A549 (cell line): ENCODE measurements at regions not wholly inside any gene's neighbourhood (a gene's known extent, or its start where the extent isn't known, plus 50 kb on each side); places are given as distances from the start of the nearest gene placed in this dataset.

ENCODE experiments used
- ATAC-seq, 2 experiments: fragments of 200-7000 bp in 1 of 2; fragments of >200 bp in 1 of 2; cut with Nextera tagmentation in 1 of 2; cut with Tn5 transposase in 1 of 2; 3 replicates each; pipeline versions ENCODE4 v1.8.0 to v1.9.1; 2018 to 2020; ENCODE audit warnings: mild to moderate bottlenecking in 1 of 2, moderate library complexity in 1 of 2
- CTCF ChIA-PET: fragments of 300-600 bp; sonication (Branson Sonifier 250); formaldehyde crosslinking; extraction: SDS; loops from one replicate; lab custom pipeline; 2021; ENCODE audit warnings: antibody characterized with exemption, inconsistent platforms; lab: Yijun Ruan, JAX
- POLR2A ChIA-PET: fragments of 350-600 bp; formaldehyde crosslinking; extraction: SDS; loops from one replicate; lab custom pipeline; 2021; ENCODE audit warnings: antibody characterized with exemption, inconsistent platforms; lab: Yijun Ruan, JAX
- DNase-seq, 2 experiments: peaks; one replicate each; pipeline versions ENCODE4 v3.0.0 to v3.0.0-alpha.2; 2011 to 2016; ENCODE audit warnings: low read depth in 1 of 2, low spot score in 1 of 2
- FAIRE-seq: peaks from 2 replicates; lab custom pipeline; 2011; peaks lifted over from hg19 to GRCh38; lab: Jason Lieb, UNC
- H3K27ac ChIP-seq, 2 experiments: fragments of >200 bp; sonication (Bioruptor Twin); formaldehyde crosslinking; 3 replicates each; pipeline ENCODE4 v1.5.1; 2016 to 2017
- H3K4me1 ChIP-seq: fragments of >200 bp; sonication (Bioruptor Twin); formaldehyde crosslinking; 3 replicates; pipeline ENCODE4 v1.6.1; 2016
- H3K4me2 ChIP-seq: fragments of >200 bp; sonication (Bioruptor Twin); formaldehyde crosslinking; 3 replicates; pipeline ENCODE4 v1.6.1; 2016
- H3K4me3 ChIP-seq: fragments of >200 bp; sonication (Bioruptor Twin); formaldehyde crosslinking; 3 replicates; pipeline ENCODE4 v1.5.1; 2016
- H3K9me3 ChIP-seq: fragments of >200 bp; sonication (Bioruptor Twin); formaldehyde crosslinking; 3 replicates; pipeline ENCODE4 v1.6.1; 2016
- BCL3 ChIP-seq: fragments of >200 bp; sonication (Bioruptor Twin); formaldehyde crosslinking; IDR thresholded peaks from 3 replicates; pipeline ENCODE4 v1.6.1; 2016
- BHLHE40 ChIP-seq: IDR thresholded peaks from 2 replicates; pipeline ENCODE4 v1.6.1; 2012; ENCODE audit warnings: low read depth, low read length, inconsistent platforms
- CBX2 ChIP-seq: fragments of 200-600 bp; sonication (generic); IDR thresholded peaks from 2 replicates; pipeline ENCODE4 v1.6.1; 2016; ENCODE audit warnings: low read depth, mild to moderate bottlenecking, borderline replicate concordance
- CBX8 ChIP-seq: fragments of 200-600 bp; sonication (generic); IDR thresholded peaks from 2 replicates; pipeline ENCODE4 v1.6.1; 2016
- FOSL2 ChIP-seq, 2 experiments: fragments of 450-650 bp in 1 of 2; fragments of >200 bp in 1 of 2; sonication (Bioruptor Twin) in 1 of 2; formaldehyde crosslinking; IDR thresholded peaks; 2 replicates each; pipeline versions ENCODE4 v1.5.0 to v1.6.1; 2016 to 2020; ENCODE audit warnings: mild to moderate bottlenecking in 1 of 2, moderate library complexity in 1 of 2
- GATA3 ChIP-seq: IDR thresholded peaks from 2 replicates; pipeline ENCODE4 v1.6.1; 2012; ENCODE audit warnings: borderline replicate concordance
- HOXB13 ChIP-seq: fragments of 250-450 bp; sonication (Bioruptor Pico); IDR thresholded peaks from 2 replicates; pipeline ENCODE4 v1.5.0; 2020; ENCODE audit warnings: low read depth, mild to moderate bottlenecking, moderate library complexity
- MAFK ChIP-seq: fragments of 450-650 bp; IDR thresholded peaks from 2 replicates; pipeline ENCODE4 v1.6.1; 2014; ENCODE audit not compliant: partially characterized antibody
- MYC ChIP-seq: IDR thresholded peaks from 2 replicates; pipeline ENCODE4 v1.6.1; 2012; ENCODE audit warnings: mild to moderate bottlenecking, inconsistent platforms, low read length, improper control_type of control experiment, borderline replicate concordance
- RAD21 ChIP-seq, 2 experiments: fragments of >200 bp in 1 of 2; sonication (Bioruptor Twin) in 1 of 2; formaldehyde crosslinking in 1 of 2; IDR thresholded peaks in 1 of 2; conservative IDR thresholded peaks in 1 of 2; 2 replicates in 1 of 2; 3 replicates in 1 of 2; pipeline ENCODE4 v1.6.1; 2012 to 2018; ENCODE audit warnings: inconsistent platforms in 1 of 2
- RCOR1 ChIP-seq: fragments of 150-350 bp; IDR thresholded peaks from 2 replicates; pipeline ENCODE4 v1.6.1; 2014; ENCODE audit warnings: antibody characterized with exemption, low read length, low read depth
- RFX5 ChIP-seq: fragments of 450-650 bp; IDR thresholded peaks from 2 replicates; pipeline ENCODE4 v1.7.1; 2014; ENCODE audit warnings: antibody characterized with exemption, mild to moderate bottlenecking, moderate library complexity
- RNF2 ChIP-seq: fragments of 200-600 bp; sonication (generic); IDR thresholded peaks from 2 replicates; pipeline ENCODE4 v1.6.1; 2016; ENCODE audit warnings: low read depth, mild to moderate bottlenecking, antibody characterized with exemption, moderate library complexity, borderline replicate concordance
- SREBF2 ChIP-seq: fragments of 450-650 bp; IDR thresholded peaks from 2 replicates; pipeline ENCODE4 v1.6.1; 2014; ENCODE audit warnings: mild to moderate bottlenecking, moderate library complexity
- WGBS: methylation state at CpG from one replicate; pipeline ENCODE4 v1.1.6; 2017; ENCODE audit errors: missing lambda C conversion rate; 5-methylcytosine and 5-hydroxymethylcytosine counted together
- TF ChIP-seq, protein P1 (sequence below): fragments of 250-450 bp; sonication (Bioruptor Pico); IDR thresholded peaks from 2 replicates; pipeline ENCODE4 v1.5.0; 2021; ENCODE audit warnings: mild to moderate bottlenecking, moderate library complexity, borderline replicate concordance

DNA sequence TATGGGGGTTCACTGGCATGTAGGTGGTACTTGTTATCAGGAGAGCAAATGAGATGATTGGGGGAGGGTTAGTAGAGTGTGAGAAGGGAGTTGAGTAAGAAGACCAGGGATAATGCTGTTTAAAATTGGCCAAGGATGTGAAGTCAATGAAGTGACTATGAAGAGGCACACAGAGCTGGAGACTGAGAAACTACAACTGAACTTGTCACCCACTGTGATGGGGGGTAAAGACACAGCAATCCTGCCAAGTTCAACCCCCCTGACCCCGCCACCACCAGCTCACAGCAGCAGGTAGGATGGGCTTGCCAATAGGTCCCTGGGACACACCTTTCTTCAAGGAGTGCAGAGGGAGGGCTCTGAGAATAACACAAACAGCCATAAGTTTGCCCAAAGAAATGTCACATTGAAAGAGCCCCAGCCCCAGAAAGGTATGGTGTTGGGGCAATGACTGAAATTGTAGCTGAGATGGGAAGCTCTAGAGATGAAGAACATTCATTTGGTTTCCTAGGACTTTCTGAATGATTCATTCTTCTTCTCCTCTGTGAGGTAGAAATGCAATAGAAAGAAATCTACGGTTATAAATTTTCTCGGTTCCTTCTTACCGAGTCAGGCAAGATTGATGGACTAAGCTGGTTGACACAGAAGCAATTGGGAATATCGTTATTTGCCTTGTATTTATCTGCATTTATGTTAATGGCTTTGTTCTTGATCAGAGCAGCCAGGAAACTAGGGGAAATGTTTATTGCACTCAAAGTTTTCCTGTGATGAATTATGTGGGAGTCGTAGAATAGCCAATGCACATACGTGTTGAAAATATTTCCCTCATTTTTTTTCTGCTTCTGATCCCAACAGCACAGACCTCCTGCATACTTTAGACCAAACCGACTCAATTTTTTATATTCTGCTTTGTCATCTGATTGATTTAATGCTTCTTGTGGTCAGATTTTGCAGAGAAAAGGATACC is 595.2 kb upstream of the CDH11 start:
- FAIRE-seq: no peak
- no peaks in the 10 kb centered on the region for H3K9me3 ChIP-seq
- TF ChIP-seq RCOR1 (no peak), CBX8 (no peak)
- TF ChIP-seq, all 56 proteins: peak for 0
- Histone ChIP-seq H3K4me3 (no peak overlapping the region), H3K4me2 (no peak overlapping the region), H3K4me1 (no peaks in the 10 kb centered on the region), H3K27ac (no peak overlapping the region)
- DNase-seq: no peak
- ATAC-seq: no peak
- WGBS: 5% methylated on average over 8 of the region's 8 CpGs
- ChIA-PET CTCF (no interaction called here), POLR2A (no interaction called here)

DNA sequence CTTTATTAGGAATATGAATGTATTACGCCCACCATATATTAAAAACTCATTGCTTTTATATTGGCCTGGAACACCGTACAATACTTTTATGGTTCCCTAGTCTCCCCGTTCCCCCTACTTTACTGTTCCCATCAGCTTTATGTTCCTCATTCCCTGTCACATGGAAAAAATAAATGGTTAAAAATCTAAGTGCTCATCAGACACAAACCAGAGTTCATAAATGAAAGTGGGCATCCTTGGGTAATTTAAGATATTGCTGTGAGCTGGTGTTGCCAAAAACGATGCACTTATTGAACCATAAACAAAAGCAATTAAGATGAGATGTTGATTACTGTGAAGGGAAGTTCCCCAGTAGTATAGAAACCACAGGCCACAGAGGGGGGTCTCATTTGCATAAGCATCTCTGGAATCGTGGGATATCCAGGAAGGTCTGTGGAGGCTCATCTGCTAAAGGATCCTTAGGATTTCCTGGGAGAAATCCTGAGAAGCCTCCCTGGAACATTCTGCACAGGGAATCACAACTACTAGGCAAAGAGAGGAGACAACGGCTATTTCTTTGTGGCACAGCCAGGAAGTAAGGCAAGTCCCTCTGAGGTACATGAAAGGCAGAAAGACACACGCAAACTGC is 591.4 kb upstream of the CDH11 start:
- Histone ChIP-seq H3K4me3 (no peak overlapping the region), H3K4me1 (no peaks in the 10 kb centered on the region), H3K4me2 (no peak overlapping the region), H3K27ac (no peak overlapping the region), H3K9me3 (no peaks in the 10 kb centered on the region)
- DNase-seq (no peak), FAIRE-seq (no peak), ATAC-seq (no peak)
- ChIA-PET CTCF (no interaction called here), POLR2A (no interaction called here)
- no peak for TF ChIP-seq GATA3
- WGBS: 12% methylated on average over 7 of the region's 7 CpGs

DNA sequence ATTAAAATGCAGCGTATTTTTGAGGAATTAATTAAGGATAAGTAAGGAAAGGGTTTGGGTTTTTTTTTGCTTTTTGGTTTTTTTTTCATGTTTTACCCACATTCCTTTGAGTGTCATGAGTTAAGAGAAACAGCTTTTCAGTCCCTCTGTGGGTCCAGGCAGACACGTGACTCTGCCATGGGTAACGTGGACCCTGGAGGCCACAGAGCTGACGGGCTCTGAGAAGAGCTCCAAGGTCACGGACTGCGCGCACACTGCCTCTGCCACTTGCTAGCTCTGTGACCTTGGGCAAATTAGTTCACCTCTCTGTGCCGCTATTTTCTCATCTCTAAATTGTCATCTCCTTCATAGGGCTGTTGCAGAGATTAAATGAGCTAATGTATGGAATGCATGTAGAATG is 588.2 kb upstream of the CDH11 start:
- DNase-seq (no peak), FAIRE-seq (no peak), ATAC-seq (no peak)
- Histone ChIP-seq H3K4me3 (no peak overlapping the region), H3K4me2 (no peak overlapping the region), H3K4me1 (no peaks in the 10 kb centered on the region), H3K9me3 (no peaks in the 10 kb centered on the region), H3K27ac (no peak overlapping the region)
- CTCF ChIA-PET: interaction anchor here (0.7 kb wide), 1 partner anchor 97 kb away, joined by 3 read pairs; no protein-coding TSS in a partner anchor
- POLR2A ChIA-PET: no interaction called here
- no peak for TF ChIP-seq CBX2
- TF ChIP-seq RFX5: no peak
- no peak for TF ChIP-seq FOSL2 (IDR thresholded peaks at IDR 0.05)
- no peak for TF ChIP-seq FOSL2 (CRISPR knock-in tag; IDR thresholded peaks at IDR 0.05)
- no peak for TF ChIP-seq MYC
- no peak for TF ChIP-seq BCL3
- TF ChIP-seq SREBF2: no peak
- TF ChIP-seq RNF2: no peak
- TF ChIP-seq, protein P1, sequence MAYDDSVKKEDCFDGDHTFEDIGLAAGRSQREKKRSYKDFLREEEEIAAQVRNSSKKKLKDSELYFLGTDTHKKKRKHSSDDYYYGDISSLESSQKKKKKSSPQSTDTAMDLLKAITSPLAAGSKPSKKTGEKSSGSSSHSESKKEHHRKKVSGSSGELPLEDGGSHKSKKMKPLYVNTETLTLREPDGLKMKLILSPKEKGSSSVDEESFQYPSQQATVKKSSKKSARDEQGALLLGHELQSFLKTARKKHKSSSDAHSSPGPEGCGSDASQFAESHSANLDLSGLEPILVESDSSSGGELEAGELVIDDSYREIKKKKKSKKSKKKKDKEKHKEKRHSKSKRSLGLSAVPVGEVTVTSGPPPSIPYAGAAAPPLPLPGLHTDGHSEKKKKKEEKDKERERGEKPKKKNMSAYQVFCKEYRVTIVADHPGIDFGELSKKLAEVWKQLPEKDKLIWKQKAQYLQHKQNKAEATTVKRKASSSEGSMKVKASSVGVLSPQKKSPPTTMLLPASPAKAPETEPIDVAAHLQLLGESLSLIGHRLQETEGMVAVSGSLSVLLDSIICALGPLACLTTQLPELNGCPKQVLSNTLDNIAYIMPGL (CRISPR knock-in tag): no peak
- TF ChIP-seq HOXB13: no peak
- TF ChIP-seq BHLHE40: no peak
- TF ChIP-seq MAFK: no peak
- 32% methylated on average over 8 of the region's 8 CpGs for WGBS

DNA sequence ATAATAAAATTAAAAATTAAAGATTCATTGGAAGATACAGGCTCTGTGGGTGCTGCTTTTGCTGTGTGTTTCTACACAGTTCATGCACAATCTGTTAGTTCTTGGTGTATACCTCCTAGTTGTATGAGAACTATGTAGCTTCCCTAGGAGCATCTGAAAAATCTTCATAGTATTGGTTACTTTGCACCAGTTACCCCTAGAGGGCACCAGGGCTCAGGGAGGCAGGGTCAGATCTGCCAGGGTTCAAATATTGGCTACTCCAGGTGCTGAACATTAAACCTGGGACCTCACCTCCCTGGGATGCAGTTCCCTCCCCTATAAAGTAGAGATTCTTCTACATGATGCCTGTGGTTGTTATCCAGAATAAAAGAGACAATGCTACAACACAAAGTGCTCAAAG is 583.0 kb upstream of the CDH11 start:
- no peak for ATAC-seq
- TF ChIP-seq RFX5 (no peak), RAD21 (conservative IDR thresholded peaks at IDR 0.05 in 1 of 2, IDR thresholded peaks at IDR 0.05 in 1 of 2) (0 out of 5 replicates have a peak, but pooled peaks of 1 of the 2 experiments have one; percentile 18)
- TF ChIP-seq, all 56 proteins: peak for 1
- no peaks in the 10 kb centered on the region for H3K9me3 ChIP-seq
- no peak overlapping the region for H3K4me2 ChIP-seq
- ChIA-PET CTCF (no interaction called here), POLR2A (no interaction called here)
- no peak overlapping the region for H3K4me3 ChIP-seq
- FAIRE-seq: no peak
- DNase-seq: no peak
- H3K4me1 ChIP-seq: no peaks in the 10 kb centered on the region
- no peak overlapping the region for H3K27ac ChIP-seq
